GM23248 (cell line): ENCODE measurements at regions not wholly inside any gene's neighbourhood (a gene's known extent, or its start where the extent isn't known, plus 50 kb on each side); places are given as distances from the start of the nearest gene placed in this dataset.

Experiments used
- EZH2 ChIP-seq: fragments of 200-600 bp; sonication (generic); IDR thresholded peaks from 2 replicates; pipeline ENCODE4 v1.6.1; 2018; ENCODE audit warnings: antibody characterized with exemption, mild to moderate bottlenecking; ENCODE audit not compliant: insufficient read depth, poor library complexity, severe bottlenecking
- EZH2phosphoT487 ChIP-seq: fragments of 200-600 bp; sonication (generic); IDR thresholded peaks from 2 replicates; pipeline ENCODE4 v1.6.1; 2018; ENCODE audit warnings: antibody characterized with exemption, moderate library complexity, mild to moderate bottlenecking, low read depth; ENCODE audit not compliant: insufficient read depth

GRCh38 chr13:60851378-60851777 lies 454.4 kb downstream of the TDRD3 start:
- no peak for TF ChIP-seq EZH2
- no peak for TF ChIP-seq EZH2phosphoT487
